ENCODE measurements at regions not wholly inside any gene's neighbourhood (a gene's known extent, or its start where the extent isn't known, plus 50 kb on each side); places are given as distances from the start of the nearest gene placed in this dataset.
"Not testable (repeated sequence)": the region's sequence is repeated elsewhere in the genome, so short reads cannot be mapped to it uniquely, and the experiment has no call there.

DNA sequence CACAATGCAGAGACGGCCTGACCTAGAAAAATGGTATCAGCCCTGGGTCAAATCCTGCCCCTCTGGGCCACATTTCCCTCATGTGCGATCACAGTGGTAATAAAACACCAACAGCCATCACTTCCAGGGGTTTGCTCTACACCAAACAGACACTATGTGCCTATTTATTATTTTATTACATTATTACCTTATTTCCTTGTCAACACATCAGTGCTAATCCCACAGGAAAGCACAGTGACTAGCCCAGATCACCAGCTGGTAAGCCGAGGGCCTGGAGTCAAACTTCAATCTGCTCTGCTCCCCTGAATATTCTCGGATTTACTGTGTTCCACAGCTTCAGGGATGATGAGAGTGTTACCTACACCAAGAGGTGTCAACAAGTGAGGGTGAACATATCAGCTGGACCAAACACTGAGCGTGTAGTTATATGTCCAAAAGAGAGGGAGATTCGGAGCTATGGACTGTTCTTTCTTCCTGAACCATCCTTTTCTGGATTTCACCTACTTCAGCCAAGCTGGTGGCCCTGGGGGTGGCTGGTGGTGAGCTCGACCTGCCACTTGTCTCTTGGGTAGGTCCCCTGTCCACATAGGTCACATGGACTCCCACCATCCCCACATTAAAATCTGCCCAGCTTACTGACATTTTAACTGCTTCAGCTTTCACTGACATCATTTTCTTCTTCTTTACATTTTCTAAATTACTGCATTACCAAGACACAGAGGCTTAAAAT is 198.9 kb downstream of the ANKRD30B start:
- TF ChIP-seq, protein P1, sequence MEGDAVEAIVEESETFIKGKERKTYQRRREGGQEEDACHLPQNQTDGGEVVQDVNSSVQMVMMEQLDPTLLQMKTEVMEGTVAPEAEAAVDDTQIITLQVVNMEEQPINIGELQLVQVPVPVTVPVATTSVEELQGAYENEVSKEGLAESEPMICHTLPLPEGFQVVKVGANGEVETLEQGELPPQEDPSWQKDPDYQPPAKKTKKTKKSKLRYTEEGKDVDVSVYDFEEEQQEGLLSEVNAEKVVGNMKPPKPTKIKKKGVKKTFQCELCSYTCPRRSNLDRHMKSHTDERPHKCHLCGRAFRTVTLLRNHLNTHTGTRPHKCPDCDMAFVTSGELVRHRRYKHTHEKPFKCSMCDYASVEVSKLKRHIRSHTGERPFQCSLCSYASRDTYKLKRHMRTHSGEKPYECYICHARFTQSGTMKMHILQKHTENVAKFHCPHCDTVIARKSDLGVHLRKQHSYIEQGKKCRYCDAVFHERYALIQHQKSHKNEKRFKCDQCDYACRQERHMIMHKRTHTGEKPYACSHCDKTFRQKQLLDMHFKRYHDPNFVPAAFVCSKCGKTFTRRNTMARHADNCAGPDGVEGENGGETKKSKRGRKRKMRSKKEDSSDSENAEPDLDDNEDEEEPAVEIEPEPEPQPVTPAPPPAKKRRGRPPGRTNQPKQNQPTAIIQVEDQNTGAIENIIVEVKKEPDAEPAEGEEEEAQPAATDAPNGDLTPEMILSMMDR (IDR thresholded peaks at IDR 0.05), result not testable (repeated sequence)
- not testable (repeated sequence) for TF ChIP-seq POLR2A (IDR thresholded peaks at IDR 0.05)

Measured in esophagus squamous epithelium (tissue), 4 donors.